ENCODE measurements at regions not wholly inside any gene's neighbourhood (a gene's known extent, or its start where the extent isn't known, plus 50 kb on each side); places are given as distances from the start of the nearest gene placed in this dataset.
"Not testable (repeated sequence)": the region's sequence is repeated elsewhere in the genome, so short reads cannot be mapped to it uniquely, and the experiment has no call there.

DNA sequence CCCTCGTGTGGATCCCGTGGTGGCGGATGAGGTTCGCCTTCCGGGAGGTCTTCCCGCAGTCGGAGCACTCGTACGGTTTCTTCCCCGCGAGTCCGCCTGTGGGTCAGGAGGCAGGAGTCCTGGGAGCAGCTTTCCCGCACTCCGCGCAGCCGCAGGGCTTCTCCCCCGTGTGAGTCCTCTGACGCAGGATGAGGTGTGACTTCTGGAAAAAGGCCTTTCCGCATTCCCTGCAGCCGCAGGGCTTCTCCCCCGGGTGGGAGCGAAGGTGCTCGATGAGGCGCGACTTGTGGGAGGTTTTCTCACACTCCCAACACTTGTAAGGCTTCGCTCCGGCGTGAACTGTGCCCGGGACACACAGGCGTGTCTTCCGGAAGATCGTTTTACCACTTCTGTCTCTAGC lies 68.8 kb upstream of the WIPI2 start:
- DNase-seq, result not testable (repeated sequence)

DNA sequence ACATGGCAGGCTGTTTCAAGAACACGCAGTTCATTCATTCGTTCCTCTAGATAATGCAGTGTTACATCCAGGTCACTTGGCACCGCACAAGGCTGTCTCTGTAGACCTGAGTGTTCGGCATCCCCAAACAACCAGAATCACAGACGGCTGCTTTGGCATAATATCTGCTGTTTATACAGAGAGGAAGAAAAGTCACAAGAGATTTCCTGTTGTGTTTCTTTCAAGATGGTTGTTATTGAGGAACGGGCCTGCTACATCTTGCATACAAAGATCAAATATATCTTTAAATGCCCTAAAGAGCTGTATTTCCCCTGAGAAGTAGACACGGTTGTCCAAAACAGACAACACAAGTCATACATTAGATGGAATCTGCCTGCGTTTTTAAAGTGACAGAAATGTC lies 58.8 kb upstream of the WIPI2 start:
- not testable (repeated sequence) for DNase-seq

DNA sequence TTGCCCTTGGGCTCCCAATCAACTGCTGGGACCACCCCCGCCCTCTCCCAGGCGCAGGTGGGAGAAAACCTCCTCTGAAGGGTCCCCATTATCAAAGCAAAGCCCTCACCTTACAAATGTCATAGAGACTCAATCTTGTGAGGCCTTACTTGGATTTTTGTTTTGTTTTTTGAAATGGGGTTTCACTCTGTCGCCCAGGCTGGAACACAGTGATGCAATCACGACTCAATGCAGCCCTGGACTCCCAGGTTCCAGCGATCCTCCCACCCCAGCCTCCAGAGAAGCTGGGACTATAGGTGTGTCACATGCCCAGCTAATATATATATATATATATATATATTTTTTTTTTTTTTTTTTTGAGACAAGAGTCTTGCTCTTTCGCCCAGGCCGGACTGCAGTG lies 57.5 kb upstream of the WIPI2 start:
- no peak for DNase-seq

DNA sequence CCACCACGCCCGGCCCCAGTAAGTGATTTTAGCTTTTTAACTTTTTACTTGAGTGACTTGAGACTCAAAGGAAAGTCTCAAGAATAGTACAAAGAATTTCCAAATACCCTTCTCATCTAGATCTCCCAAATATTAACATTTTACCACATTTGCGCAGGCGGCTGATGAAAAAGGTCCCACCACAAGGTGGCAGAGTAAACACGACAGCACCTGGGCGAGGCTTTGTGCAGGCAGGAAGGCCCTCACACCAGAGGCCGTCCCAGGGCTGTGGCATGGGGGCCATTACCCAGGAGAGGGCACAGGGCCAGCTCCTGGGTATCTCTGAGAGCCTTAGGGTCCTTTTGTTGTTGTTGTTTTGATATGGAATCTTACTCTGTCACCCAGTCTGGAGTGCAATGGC lies 50.0 kb upstream of the WIPI2 start:
- peak; percentile 16 for DNase-seq

Measured in activated CD4-positive, alpha-beta T cell treated with anti-CD3 and anti-CD28 coated beads, Interleukin-2, amount 50 U/mL, for 1 hour (primary cell).